AG10803 (cell line): ENCODE measurements at regions not wholly inside any gene's neighbourhood (a gene's known extent, or its start where the extent isn't known, plus 50 kb on each side); places are given as distances from the start of the nearest gene placed in this dataset.

ENCODE experiments used
- DNase-seq: peaks from one replicate; pipeline ENCODE4 v3.0.0; 2010; ENCODE audit warnings: low read depth
- H3K4me3 ChIP-seq: 2 replicates; pipeline ENCODE4 v1.5.1; 2011; ENCODE audit warnings: mild to moderate bottlenecking, low read length, control low read depth
- TF ChIP-seq, protein P1 (sequence below): conservative IDR thresholded peaks from 2 replicates; pipeline ENCODE4 v1.5.1; 2011; ENCODE audit warnings: mild to moderate bottlenecking, low read length, control low read depth, inconsistent platforms

DNA sequence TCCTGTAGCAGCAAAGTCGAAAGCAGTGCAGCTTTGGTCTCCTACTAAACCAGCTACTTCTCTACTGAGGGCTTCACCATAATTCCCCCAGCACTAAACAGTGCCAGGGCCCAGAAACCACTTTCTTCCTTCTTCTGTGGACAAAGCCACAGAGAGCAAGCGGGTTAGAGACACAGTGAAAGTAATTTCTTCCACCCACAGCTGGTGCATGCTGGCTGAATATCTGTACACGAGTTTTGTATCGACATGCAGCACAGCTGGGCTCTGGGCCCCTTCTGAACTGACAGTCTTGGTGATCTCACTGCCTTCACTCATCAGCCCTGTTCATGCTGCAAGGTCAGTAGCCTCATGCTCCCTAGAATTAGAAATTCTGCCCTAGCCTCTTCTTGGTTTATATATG is 74.0 kb upstream of the SULT1C3 start:
- no peak overlapping the region for H3K4me3 ChIP-seq
- TF ChIP-seq, protein P1, sequence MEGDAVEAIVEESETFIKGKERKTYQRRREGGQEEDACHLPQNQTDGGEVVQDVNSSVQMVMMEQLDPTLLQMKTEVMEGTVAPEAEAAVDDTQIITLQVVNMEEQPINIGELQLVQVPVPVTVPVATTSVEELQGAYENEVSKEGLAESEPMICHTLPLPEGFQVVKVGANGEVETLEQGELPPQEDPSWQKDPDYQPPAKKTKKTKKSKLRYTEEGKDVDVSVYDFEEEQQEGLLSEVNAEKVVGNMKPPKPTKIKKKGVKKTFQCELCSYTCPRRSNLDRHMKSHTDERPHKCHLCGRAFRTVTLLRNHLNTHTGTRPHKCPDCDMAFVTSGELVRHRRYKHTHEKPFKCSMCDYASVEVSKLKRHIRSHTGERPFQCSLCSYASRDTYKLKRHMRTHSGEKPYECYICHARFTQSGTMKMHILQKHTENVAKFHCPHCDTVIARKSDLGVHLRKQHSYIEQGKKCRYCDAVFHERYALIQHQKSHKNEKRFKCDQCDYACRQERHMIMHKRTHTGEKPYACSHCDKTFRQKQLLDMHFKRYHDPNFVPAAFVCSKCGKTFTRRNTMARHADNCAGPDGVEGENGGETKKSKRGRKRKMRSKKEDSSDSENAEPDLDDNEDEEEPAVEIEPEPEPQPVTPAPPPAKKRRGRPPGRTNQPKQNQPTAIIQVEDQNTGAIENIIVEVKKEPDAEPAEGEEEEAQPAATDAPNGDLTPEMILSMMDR, result no peak
- DNase-seq, result no peak

DNA sequence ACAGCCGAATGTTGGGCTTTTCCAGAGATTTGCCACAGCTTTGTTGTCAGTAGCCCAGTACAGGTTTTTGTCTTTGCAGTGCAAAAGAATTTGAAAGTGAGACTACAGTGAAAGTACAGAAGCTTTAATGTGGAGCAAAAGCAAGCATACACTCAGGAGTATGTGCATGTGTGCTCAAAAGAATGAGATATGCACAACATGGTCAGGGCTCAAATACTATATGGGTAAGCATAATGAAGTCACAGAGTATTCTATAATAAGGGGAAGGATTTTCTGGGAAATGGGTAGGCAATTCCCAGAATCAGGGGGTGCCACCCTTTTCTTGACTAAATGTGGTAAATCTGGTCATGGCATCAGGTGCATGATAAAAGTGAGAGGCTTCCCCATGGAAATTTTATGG is 72.1 kb upstream of the SULT1C3 start:
- no peak overlapping the region for H3K4me3 ChIP-seq
- TF ChIP-seq, protein P1, result no peak
- DNase-seq, result no peak

DNA sequence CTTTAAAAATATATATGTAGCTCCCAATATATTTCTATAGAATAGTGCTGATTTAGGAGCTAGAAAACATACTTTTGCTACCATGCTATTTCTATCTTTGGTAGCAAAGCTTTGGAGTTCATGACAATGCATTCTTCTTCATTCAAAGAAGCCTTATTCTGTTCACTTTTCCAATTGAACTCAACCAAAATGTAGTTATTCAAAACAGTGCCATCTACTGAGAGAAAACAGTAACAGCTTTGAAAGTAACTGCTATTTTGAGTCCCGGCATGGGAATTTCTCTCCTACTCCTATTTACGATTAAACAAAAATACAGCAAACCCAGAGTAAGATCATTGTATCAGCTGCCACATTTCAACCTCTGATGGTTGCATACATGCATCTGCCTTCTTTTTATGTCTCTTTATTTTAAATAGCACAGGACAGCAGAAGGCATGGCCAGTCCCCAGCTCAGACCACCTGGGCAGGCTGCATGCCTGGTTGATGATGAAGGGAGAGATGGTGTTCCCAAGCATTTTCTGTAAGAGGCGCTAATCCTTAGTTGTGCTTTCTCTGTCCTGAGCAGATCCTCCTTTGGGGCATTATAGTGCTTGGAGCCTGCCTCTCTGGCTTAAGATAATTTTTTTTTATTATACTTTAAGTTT is 69.7 kb upstream of the SULT1C3 start:
- TF ChIP-seq, protein P1, result peak; percentile 61
- peak; percentile 28 for DNase-seq

DNA sequence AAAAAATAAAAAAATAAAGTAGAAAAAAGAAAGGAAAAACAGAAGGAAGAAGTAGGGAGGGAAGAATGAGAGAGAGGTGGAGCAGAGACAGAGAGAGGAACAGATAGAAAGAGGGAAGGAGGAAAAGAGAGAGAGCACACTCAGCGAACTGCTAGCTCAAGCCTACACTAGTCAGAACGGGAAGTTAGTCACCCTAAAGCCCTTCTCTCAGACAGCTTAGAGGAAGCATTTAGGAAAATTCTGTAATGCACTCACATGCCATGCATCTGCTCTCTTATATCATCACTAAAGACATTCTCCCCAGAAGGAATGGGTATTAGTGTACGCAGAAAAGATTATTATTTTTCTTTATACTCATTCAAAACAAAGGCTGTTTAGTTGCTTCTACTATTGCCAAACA is 68.1 kb upstream of the SULT1C3 start:
- no peak for DNase-seq
- TF ChIP-seq, protein P1, result no peak
- H3K4me3 ChIP-seq, result no peak overlapping the region

More for the DNA sequence above, 69.7 kb upstream of the SULT1C3 start:
- H3K4me3 ChIP-seq, result no peak overlapping the region

DNA sequence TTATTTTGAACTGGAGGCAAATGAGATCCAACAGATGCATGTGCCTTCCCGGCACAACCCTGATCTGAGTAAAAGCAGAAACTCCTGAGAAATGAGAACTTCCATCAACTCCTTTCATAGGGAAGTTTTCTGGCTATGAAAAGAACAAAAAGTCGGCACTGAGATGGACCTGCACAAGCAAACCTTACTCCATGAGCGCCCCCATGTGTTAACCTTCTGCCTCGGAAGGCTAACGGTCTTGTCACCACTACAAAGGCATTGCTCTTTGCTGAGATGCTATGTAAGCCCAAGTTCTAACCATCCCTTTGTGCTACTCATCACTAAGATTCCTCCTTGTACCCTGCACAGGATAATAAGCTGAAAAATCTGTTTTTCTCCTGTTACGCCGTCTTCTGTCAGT is 57.3 kb upstream of the SULT1C3 start:
- H3K4me3 ChIP-seq, result no peak overlapping the region
- TF ChIP-seq, protein P1, result peak; percentile 11; the same call in 1 of the 2 replicates
- DNase-seq, result no peak

DNA sequence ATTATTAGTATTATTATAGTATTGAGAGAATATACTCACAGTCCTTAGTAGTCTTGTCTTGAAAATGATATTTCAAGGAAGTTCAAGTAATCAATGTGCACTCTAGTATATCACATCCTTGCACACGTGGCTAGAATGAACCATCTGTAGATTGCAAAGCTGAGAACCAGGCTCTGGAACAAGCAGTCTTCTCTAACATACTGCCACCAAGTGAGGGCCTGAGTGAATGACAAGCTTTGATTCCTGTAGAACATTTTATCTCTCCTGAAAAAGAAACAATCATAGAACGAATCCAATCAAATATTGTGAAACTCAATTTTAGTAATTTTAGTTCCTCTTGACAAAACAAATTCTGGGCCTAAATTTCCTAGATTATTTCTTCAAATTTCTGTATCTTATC is 55.3 kb upstream of the SULT1C3 start:
- no peak overlapping the region for H3K4me3 ChIP-seq
- TF ChIP-seq, protein P1, result peak; percentile 56
- peak; percentile 13 for DNase-seq

DNA sequence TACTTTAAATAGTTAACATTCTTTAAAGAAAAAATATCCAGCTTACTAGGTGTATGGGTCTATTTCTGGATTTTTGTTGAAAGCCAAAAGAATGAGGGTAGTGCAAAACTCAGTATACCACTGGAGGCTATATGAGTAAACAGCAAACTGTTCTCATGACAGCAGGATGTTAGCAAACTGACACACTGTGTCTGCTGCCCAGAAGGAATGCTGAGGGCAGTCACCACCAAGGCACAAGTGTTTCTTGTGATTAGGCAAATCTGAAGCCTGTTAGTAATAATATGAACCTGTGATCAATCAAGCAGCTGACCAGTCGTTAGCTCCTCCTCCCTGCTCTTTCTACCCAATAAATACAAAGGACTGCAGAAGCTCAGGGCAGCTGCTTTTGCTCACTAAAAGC is 50.5 kb upstream of the SULT1C3 start:
- TF ChIP-seq, protein P1, result no peak
- peak; percentile 27 for DNase-seq
- no peak overlapping the region for H3K4me3 ChIP-seq
